SH-SY5Y (cell line): ENCODE measurements at regions not wholly inside any gene's neighbourhood (a gene's known extent, or its start where the extent isn't known, plus 50 kb on each side); places are given as distances from the start of the nearest gene placed in this dataset.

Experiments
- GATA2 ChIP-seq: IDR thresholded peaks from 2 replicates; pipeline ENCODE4 v1.6.1; 2011; ENCODE audit warnings: mild to moderate bottlenecking, low read depth, low read length
- GATA3 ChIP-seq: IDR thresholded peaks from 2 replicates; pipeline ENCODE4 v1.6.1; 2011; ENCODE audit warnings: low read depth, mild to moderate bottlenecking, low read length, moderate library complexity

- TF ChIP-seq GATA2 (no peak), GATA3 (no peak)
These were observed 915.0 kb downstream of the CDH11 start for GRCh38 chr16:64206862-64207261.
